HepG2 (cell line): ENCODE measurements at regions not wholly inside any gene's neighbourhood (a gene's known extent, or its start where the extent isn't known, plus 50 kb on each side); places are given as distances from the start of the nearest gene placed in this dataset.

ENCODE experiments used
- NPAS2 ChIP-seq: sonication (generic); formaldehyde crosslinking; IDR thresholded peaks from 2 replicates; pipeline ENCODE4 v1.8.0; 2022; ENCODE audit warnings: mild to moderate bottlenecking, missing genetic modification reagents, borderline replicate concordance
- POLR2A ChIP-seq, 2 experiments: IDR thresholded peaks; 2 replicates each; pipeline ENCODE4 v1.6.1; 2011; ENCODE audit warnings: low read depth in 2 of 2, low read length in 2 of 2, mild to moderate bottlenecking in 1 of 2, moderate library complexity in 1 of 2; ENCODE audit not compliant: insufficient read depth in 1 of 2
- POLR2AphosphoS5 ChIP-seq: IDR thresholded peaks from 2 replicates; pipeline ENCODE4 v1.6.1; 2012; ENCODE audit warnings: low read depth, low read length
- SIN3A ChIP-seq: IDR thresholded peaks from 2 replicates; pipeline ENCODE4 v1.6.1; 2011; ENCODE audit warnings: low read depth, mild to moderate bottlenecking, control low read depth, low read length, borderline replicate concordance

DNA sequence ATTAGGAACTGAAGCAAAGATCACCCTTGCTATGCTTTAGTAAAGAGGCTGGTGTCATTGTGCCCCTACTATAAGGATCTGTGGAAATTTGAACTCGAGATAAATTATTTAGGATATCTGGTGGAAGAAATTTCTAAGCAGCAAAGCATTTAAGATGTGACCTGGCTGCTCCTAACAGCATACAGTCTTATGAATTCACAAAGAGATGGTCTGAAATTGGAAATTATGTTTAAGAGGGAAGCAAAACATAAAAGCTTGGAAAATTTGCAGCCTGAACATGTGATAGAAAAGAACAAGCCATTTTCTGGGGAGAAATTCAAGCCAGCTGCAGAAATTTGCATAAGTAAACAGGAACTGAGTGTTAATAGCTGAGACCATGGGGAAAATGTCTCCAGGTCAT is 223.7 kb downstream of the FBXO4 start:
- TF ChIP-seq POLR2AphosphoS5 (no peak), NPAS2 (CRISPR knock-in tag) (no peak), SIN3A (no peak), POLR2A (IDR thresholded peaks at IDR 0.05; ENCODE audit: insufficient read depth in 1 of 2, low read depth in 2 of 2, low read length in 2 of 2) (no peak)
